A673 (cell line): ENCODE measurements at regions not wholly inside any gene's neighbourhood (a gene's known extent, or its start where the extent isn't known, plus 50 kb on each side); places are given as distances from the start of the nearest gene placed in this dataset.

Source experiments
- BruUV-seq: library from RNA; stranded (reverse); fragments of 400-500 nt; replicated peaks from 2 replicates; lab custom pipeline; 2021; lab: Mats Ljungman, UMichigan
- CTCF ChIA-PET: fragments of 300-600 bp; sonication (Branson Sonifier 250); formaldehyde crosslinking; loops from one replicate; lab custom pipeline; 2022; ENCODE audit warnings: antibody characterized with exemption; lab: Charles Lee
- POLR2A ChIA-PET: fragments of 300-600 bp; sonication (Branson Sonifier 250); formaldehyde crosslinking; loops from one replicate; lab custom pipeline; 2022; ENCODE audit warnings: antibody characterized with exemption; ENCODE audit not compliant: low non-redundant PET; lab: Charles Lee
- DNase-seq: peaks from one replicate; pipeline ENCODE4 v3.0.0-alpha.2; 2015; ENCODE audit warnings: low spot score
- H3K27ac ChIP-seq: fragments of 200-600 bp; sonication (generic); 2 replicates; pipeline ENCODE4 v1.5.1; 2016; ENCODE audit warnings: mixed run types, low read depth, mild to moderate bottlenecking, mixed read lengths, antibody characterized with exemption, low read length; ENCODE audit not compliant: poor library complexity, severe bottlenecking
- H3K27me3 ChIP-seq: fragments of 200-600 bp; sonication (generic); replicated peaks from 2 replicates; pipeline ENCODE4 v1.6.1; 2017; ENCODE audit warnings: mixed run types, low read depth, mild to moderate bottlenecking, mixed read lengths, antibody characterized with exemption, low read length; ENCODE audit not compliant: insufficient read depth, poor library complexity
- H3K36me3 ChIP-seq: fragments of 200-600 bp; sonication (generic); 2 replicates; pipeline ENCODE4 v1.6.1; 2016; ENCODE audit warnings: mixed run types, mild to moderate bottlenecking, mixed read lengths, antibody characterized with exemption, low read length; ENCODE audit not compliant: insufficient read depth, poor library complexity, severe bottlenecking
- H3K4me1 ChIP-seq: fragments of 200-600 bp; sonication (generic); 2 replicates; pipeline ENCODE4 v1.6.1; 2017; ENCODE audit warnings: mixed run types, mild to moderate bottlenecking, mixed read lengths, antibody characterized with exemption, low read length; ENCODE audit not compliant: insufficient read depth, poor library complexity, severe bottlenecking
- H3K4me3 ChIP-seq: fragments of 200-600 bp; sonication (generic); 2 replicates; pipeline ENCODE4 v1.5.1; 2016; ENCODE audit warnings: low read depth, mixed run types, mild to moderate bottlenecking, mixed read lengths, low read length; ENCODE audit not compliant: poor library complexity, severe bottlenecking
- H3K9me3 ChIP-seq: fragments of 200-600 bp; sonication (generic); 2 replicates; pipeline ENCODE4 v1.6.1; 2016; ENCODE audit warnings: mixed run types, low read depth, mild to moderate bottlenecking, mixed read lengths, antibody characterized with exemption, low read length; ENCODE audit not compliant: poor library complexity, severe bottlenecking
- CTCF ChIP-seq: fragments of 300-800, 200-600 bp; sonication (generic); conservative IDR thresholded peaks from 2 replicates; pipeline ENCODE4 v1.5.1; 2017; ENCODE audit warnings: low read depth, mild to moderate bottlenecking, antibody characterized with exemption, low read length, moderate library complexity, mixed read lengths
- EZH2 ChIP-seq: fragments of 200-600 bp; sonication (generic); IDR thresholded peaks from 2 replicates; pipeline ENCODE4 v1.6.1; 2017; ENCODE audit warnings: borderline replicate concordance, low read depth, mild to moderate bottlenecking, mixed read lengths, antibody characterized with exemption, low read length; ENCODE audit not compliant: poor library complexity, severe bottlenecking
- intact Hi-C: fragments of 100-400 bp; cut with micrococcal nuclease; formaldehyde crosslinking; loops from one replicate; pipeline ENCODE4 v1.10.0; 2022; ENCODE audit not compliant: unreplicated experiment

DNA sequence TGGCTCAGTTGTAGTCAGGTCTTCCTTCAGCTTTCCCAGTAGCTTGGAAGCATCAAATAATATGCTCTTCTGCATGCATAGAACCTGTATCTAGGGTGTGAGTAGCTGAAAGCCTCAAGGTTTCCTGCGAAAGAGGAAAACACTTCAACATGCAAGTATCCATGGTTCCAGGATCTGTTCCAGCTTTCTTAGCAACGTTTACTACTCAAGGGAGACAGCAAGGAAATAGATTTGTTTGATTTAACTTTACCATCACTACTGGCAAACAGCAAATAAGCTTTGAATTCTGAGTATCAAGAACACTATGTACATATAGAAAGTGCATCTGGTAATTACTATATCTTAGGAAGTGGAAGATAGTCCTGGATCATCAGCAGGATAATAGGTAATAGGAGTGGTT is 341.0 kb downstream of the PRR16 start:
- no TSS peak for BruUV-seq
- Histone ChIP-seq H3K27ac (no peak overlapping the region), H3K4me3 (no peak overlapping the region), H3K4me1 (no peaks in the 10 kb centered on the region), H3K36me3 (no peaks in the 10 kb centered on the region), H3K9me3 (no peaks in the 10 kb centered on the region), H3K27me3 (no peaks in the 10 kb centered on the region)
- CTCF ChIA-PET: no interaction called here
- TF ChIP-seq CTCF: no peak
- TF ChIP-seq EZH2: no peak
- DNase-seq: no peak
- POLR2A ChIA-PET: no interaction called here
- intact Hi-C loops: loop anchor here (5.0 to 10.0 kb wide), 2 partner anchors 1070 to 1142 kb away; no protein-coding TSS in a partner anchor

- peak; percentile 29 for DNase-seq
- intact Hi-C loops: loop anchor here (5.0 to 10.0 kb wide), 2 partner anchors 1069 to 1141 kb away; no protein-coding TSS in a partner anchor
- Histone ChIP-seq H3K27me3 (no peaks in the 10 kb centered on the region), H3K27ac (no peak overlapping the region), H3K36me3 (no peaks in the 10 kb centered on the region), H3K9me3 (no peaks in the 10 kb centered on the region), H3K4me3 (no peak overlapping the region), H3K4me1 (no peaks in the 10 kb centered on the region)
- ChIA-PET POLR2A (no interaction called here), CTCF (no interaction called here)
- BruUV-seq: no TSS peak
- TF ChIP-seq EZH2 (no peak), CTCF (no peak)
Observed at GRCh38 chr5:120806202-120806601, 342.1 kb downstream of the PRR16 start.

GRCh38 chr5:120808135-120808534 is 344.0 kb downstream of the PRR16 start:
- Histone ChIP-seq H3K27me3 (no peaks in the 10 kb centered on the region), H3K4me3 (no peak overlapping the region), H3K9me3 (no peaks in the 10 kb centered on the region), H3K4me1 (no peaks in the 10 kb centered on the region), H3K36me3 (no peaks in the 10 kb centered on the region), H3K27ac (no peak overlapping the region)
- ChIA-PET CTCF (no interaction called here), POLR2A (no interaction called here)
- peak; percentile 0 for DNase-seq
- TF ChIP-seq EZH2: no peak
- TF ChIP-seq CTCF: no peak
- BruUV-seq: no TSS peak
- intact Hi-C loops: loop anchor here (5.0 to 10.0 kb wide), 2 partner anchors 1067 to 1139 kb away; no protein-coding TSS in a partner anchor
